DND-41 (cell line): ENCODE measurements at regions not wholly inside any gene's neighbourhood (a gene's known extent, or its start where the extent isn't known, plus 50 kb on each side); places are given as distances from the start of the nearest gene placed in this dataset.

ENCODE experiments used
- ATAC-seq: fragments of 200-7000 bp; cut with Tn5 transposase; 3 replicates; pipeline ENCODE4 v1.9.1; 2021; ENCODE audit warnings: low read depth; ENCODE audit not compliant: insufficient read depth
- DNase-seq: peaks from one replicate; pipeline ENCODE4 v3.0.0-alpha.2; 2020
- H2AFZ ChIP-seq: 2 replicates; pipeline ENCODE4 v1.6.0; 2012; ENCODE audit warnings: low read depth, low read length
- H3K27ac ChIP-seq: 2 replicates; pipeline ENCODE4 v1.5.1; 2012; ENCODE audit warnings: low read length, inconsistent platforms
- H3K27me3 ChIP-seq: fragments of 200-600 bp; sonication (generic); 2 replicates; pipeline ENCODE4 v1.6.0; 2012; ENCODE audit warnings: low read length, mild to moderate bottlenecking, inconsistent platforms; ENCODE audit not compliant: insufficient read depth, poor library complexity
- H3K36me3 ChIP-seq: 2 replicates; pipeline ENCODE4 v1.5.1; 2012; ENCODE audit warnings: low read length, inconsistent platforms; ENCODE audit not compliant: insufficient read depth
- H3K4me1 ChIP-seq: 2 replicates; pipeline ENCODE4 v1.5.1; 2012; ENCODE audit warnings: mild to moderate bottlenecking, low read length; ENCODE audit not compliant: insufficient read depth
- H3K4me2 ChIP-seq: 2 replicates; pipeline ENCODE4 v1.6.0; 2012; ENCODE audit warnings: mild to moderate bottlenecking, moderate library complexity, low read length, inconsistent platforms; ENCODE audit not compliant: insufficient read depth
- H3K4me3 ChIP-seq, 2 experiments: fragments of 200-600 bp in 1 of 2; shearing (Covaris generic) in 1 of 2; 2 replicates each; pipeline ENCODE4 v1.5.1; 2012 to 2016; ENCODE audit warnings: inconsistent platforms in 2 of 2, low read length in 2 of 2, mild to moderate bottlenecking in 2 of 2, low read depth in 1 of 2, moderate library complexity in 1 of 2
- H3K79me2 ChIP-seq: 2 replicates; pipeline ENCODE4 v1.6.0; 2012; ENCODE audit warnings: low read length, inconsistent platforms; ENCODE audit not compliant: insufficient read depth
- H3K9ac ChIP-seq: 2 replicates; pipeline ENCODE4 v1.6.0; 2012; ENCODE audit warnings: low read depth, mild to moderate bottlenecking, inconsistent platforms, low read length, moderate library complexity
- H3K9me3 ChIP-seq: 2 replicates; pipeline ENCODE4 v1.5.1; 2012; ENCODE audit warnings: low read length, moderate library complexity, mild to moderate bottlenecking, inconsistent platforms; ENCODE audit not compliant: insufficient read depth, severe bottlenecking
- H4K20me1 ChIP-seq: 2 replicates; pipeline ENCODE4 v1.6.0; 2012; ENCODE audit warnings: low read length; ENCODE audit not compliant: insufficient read depth
- EZH2 ChIP-seq: IDR thresholded peaks from 3 replicates; pipeline ENCODE4 v1.6.1; 2012; ENCODE audit warnings: borderline replicate concordance, low read depth, mild to moderate bottlenecking, moderate library complexity, low read length, inconsistent platforms; ENCODE audit not compliant: severe bottlenecking
- TF ChIP-seq, protein P1 (sequence below): IDR thresholded peaks from 2 replicates; pipeline ENCODE4 v1.5.1; 2012; ENCODE audit warnings: borderline replicate concordance, low read length, moderate library complexity, mild to moderate bottlenecking; ENCODE audit not compliant: poor library complexity, severe bottlenecking; ENCODE audit errors: extremely low read depth

DNA sequence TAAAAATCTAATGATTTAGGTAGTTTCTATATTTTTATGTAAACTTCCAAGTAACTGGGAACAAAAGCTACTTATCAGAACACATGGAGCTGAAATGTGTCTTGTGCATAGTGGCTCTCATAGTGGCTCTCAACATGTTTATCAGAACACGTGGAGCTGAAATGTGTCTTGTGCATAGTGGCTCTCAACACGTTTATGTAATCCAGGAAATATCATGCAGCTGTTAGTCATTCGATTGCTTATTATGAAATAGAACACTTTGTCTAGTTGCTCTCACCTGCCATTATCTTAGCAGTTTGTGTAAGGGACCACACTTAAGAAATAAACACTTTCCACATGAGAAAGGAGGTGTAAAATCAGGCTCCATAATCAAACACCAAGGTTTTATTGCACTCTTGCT is 119.2 kb upstream of the ASCC3 start:
- H3K4me3 ChIP-seq, result no peak overlapping the region
- no peak for TF ChIP-seq EZH2
- TF ChIP-seq, protein P1, sequence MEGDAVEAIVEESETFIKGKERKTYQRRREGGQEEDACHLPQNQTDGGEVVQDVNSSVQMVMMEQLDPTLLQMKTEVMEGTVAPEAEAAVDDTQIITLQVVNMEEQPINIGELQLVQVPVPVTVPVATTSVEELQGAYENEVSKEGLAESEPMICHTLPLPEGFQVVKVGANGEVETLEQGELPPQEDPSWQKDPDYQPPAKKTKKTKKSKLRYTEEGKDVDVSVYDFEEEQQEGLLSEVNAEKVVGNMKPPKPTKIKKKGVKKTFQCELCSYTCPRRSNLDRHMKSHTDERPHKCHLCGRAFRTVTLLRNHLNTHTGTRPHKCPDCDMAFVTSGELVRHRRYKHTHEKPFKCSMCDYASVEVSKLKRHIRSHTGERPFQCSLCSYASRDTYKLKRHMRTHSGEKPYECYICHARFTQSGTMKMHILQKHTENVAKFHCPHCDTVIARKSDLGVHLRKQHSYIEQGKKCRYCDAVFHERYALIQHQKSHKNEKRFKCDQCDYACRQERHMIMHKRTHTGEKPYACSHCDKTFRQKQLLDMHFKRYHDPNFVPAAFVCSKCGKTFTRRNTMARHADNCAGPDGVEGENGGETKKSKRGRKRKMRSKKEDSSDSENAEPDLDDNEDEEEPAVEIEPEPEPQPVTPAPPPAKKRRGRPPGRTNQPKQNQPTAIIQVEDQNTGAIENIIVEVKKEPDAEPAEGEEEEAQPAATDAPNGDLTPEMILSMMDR, result no peak
- no peak overlapping the region for H3K27ac ChIP-seq
- H3K9ac ChIP-seq, result no peak overlapping the region
- peaks cover 2% of the 10 kb centered on the region for H3K9me3 ChIP-seq
- no peaks in the 10 kb centered on the region for H3K27me3 ChIP-seq
- no peak overlapping the region for H2AFZ ChIP-seq
- no peaks in the 10 kb centered on the region for H3K79me2 ChIP-seq
- no peaks in the 10 kb centered on the region for H4K20me1 ChIP-seq
- H3K4me1 ChIP-seq, result peaks cover 27% of the 10 kb centered on the region
- DNase-seq (no peak), ATAC-seq (no peak)
- H3K4me2 ChIP-seq, result no peak overlapping the region
- no peaks in the 10 kb centered on the region for H3K36me3 ChIP-seq

DNA sequence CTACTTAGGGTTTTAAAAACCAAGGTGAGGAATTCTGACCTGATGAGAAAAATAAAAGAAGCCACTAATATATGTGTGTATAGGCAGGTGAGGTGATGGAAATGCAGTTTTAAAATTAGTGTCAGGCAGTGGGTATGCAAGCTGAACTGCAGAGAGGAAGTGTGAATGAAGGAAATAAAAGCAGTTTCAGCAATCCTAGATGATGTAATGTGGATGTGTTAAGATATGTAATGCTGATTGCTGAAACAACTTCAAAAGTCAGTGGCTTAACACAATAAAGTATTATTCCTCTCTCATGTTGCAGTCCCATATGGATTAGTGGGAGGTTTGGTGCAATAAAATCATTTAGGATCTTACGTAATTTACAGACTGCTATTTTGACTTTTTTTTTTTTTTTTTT is 119.9 kb upstream of the ASCC3 start:
- H3K79me2 ChIP-seq, result no peaks in the 10 kb centered on the region
- H3K9ac ChIP-seq, result no peak overlapping the region
- TF ChIP-seq EZH2, result no peak
- TF ChIP-seq, protein P1, result no peak
- H3K27ac ChIP-seq, result no peak overlapping the region
- peaks cover 2% of the 10 kb centered on the region for H3K9me3 ChIP-seq
- H2AFZ ChIP-seq, result no peak overlapping the region
- peaks cover 25% of the 10 kb centered on the region for H3K4me1 ChIP-seq
- ATAC-seq (no peak), DNase-seq (no peak)
- no peaks in the 10 kb centered on the region for H3K36me3 ChIP-seq
- H4K20me1 ChIP-seq, result no peaks in the 10 kb centered on the region
- no peak overlapping the region for H3K4me2 ChIP-seq
- H3K27me3 ChIP-seq, result no peaks in the 10 kb centered on the region
- no peak overlapping the region for H3K4me3 ChIP-seq

DNA sequence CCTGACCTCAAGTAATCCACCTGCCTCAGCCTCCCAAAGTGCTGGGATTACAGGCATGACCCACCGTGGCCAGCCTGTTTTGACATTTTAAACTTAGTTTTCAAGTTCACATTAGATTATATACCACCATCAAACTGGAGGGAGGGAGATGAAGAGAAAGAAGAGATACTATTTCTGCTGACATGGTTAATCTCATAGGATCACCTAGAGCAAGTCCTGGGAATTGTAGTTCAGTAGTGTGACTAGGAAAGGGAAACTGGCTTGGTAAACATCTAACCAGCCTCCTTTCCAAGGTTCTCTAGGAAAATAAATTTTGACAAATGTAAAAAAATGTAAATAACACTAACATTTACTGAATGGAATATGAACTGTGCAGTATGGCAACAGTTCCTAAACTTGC is 120.5 kb upstream of the ASCC3 start:
- Histone ChIP-seq H2AFZ (no peak overlapping the region), H3K79me2 (no peaks in the 10 kb centered on the region)
- no peak for ATAC-seq

More for the DNA sequence above, 120.5 kb upstream of the ASCC3 start:
- H3K27me3 ChIP-seq, result no peaks in the 10 kb centered on the region
- TF ChIP-seq, protein P1, result no peak
- TF ChIP-seq EZH2, result no peak
- no peak overlapping the region for H3K4me2 ChIP-seq
- H3K4me3 ChIP-seq, result no peak overlapping the region
- no peak for DNase-seq
- no peak overlapping the region for H3K9ac ChIP-seq
- no peaks in the 10 kb centered on the region for H3K36me3 ChIP-seq
- peaks cover 19% of the 10 kb centered on the region for H3K4me1 ChIP-seq
- no peaks in the 10 kb centered on the region for H4K20me1 ChIP-seq
- no peak overlapping the region for H3K27ac ChIP-seq
- H3K9me3 ChIP-seq, result peaks cover 2% of the 10 kb centered on the region
